ENCODE measurements at regions not wholly inside any gene's neighbourhood (a gene's known extent, or its start where the extent isn't known, plus 50 kb on each side); places are given as distances from the start of the nearest gene placed in this dataset.

GRCh38 chr6:164346631-164347030 is 932.1 kb downstream of the QKI start:
- no peak overlapping the region for H3K4ac ChIP-seq (ENCODE audit: low read depth, low read length)
- no peak overlapping the region for H4K8ac ChIP-seq (replicated peaks; ENCODE audit: insufficient read length, low read depth, low read length)
- no peak overlapping the region for H3K18ac ChIP-seq (ENCODE audit: insufficient read length, low read depth, low read length)
- no peak overlapping the region for H2BK12ac ChIP-seq (ENCODE audit: insufficient read length, low read depth, low read length)
- peaks cover 3 to 12% of the 10 kb centered on the region in 2 experiments for H3K9me3 Mint-ChIP-seq
- no peaks in the 10 kb centered on the region for H3K27me3 ChIP-seq (ENCODE audit: insufficient read depth, low read length)
- H2BK120ac ChIP-seq (ENCODE audit: low read depth, low read length, poor library complexity, severe bottlenecking), result no peak overlapping the region
- no peak overlapping the region for H3K9ac ChIP-seq (ENCODE audit: extremely low read depth, insufficient read length, low read length)
- H3K27ac Mint-ChIP-seq, result peak overlapping the region in 2 of 3 experiments; percentile 98 to 99; a peak in 4 of 7 replicates
- H2AK5ac ChIP-seq (ENCODE audit: insufficient read length, low read length), result no peak overlapping the region
- no peak overlapping the region for H4K5ac ChIP-seq (ENCODE audit: insufficient read length, low read depth, low read length)
- H2BK20ac ChIP-seq (ENCODE audit: low read depth, low read length, poor library complexity, severe bottlenecking), result no peak overlapping the region
- peaks cover 2% of the 10 kb centered on the region for H3K23me2 ChIP-seq (ENCODE audit: insufficient read length, low read depth, low read length, poor library complexity, severe bottlenecking)
- no peak overlapping the region for H3K27ac ChIP-seq (ENCODE audit: insufficient read length, low read depth, low read length)
- no peak overlapping the region for H4K91ac ChIP-seq (ENCODE audit: insufficient read length, low read depth, low read length)
- no peaks in the 10 kb centered on the region for H4K20me1 ChIP-seq (ENCODE audit: control insufficient read depth, insufficient read depth, insufficient read length)
- H3K23ac ChIP-seq (ENCODE audit: insufficient read length, low read depth, low read length), result no peak overlapping the region
- H3K4me1 Mint-ChIP-seq, result peaks cover 36 to 40% of the 10 kb centered on the region in 2 experiments
- no peaks in the 10 kb centered on the region for H3K79me1 ChIP-seq (ENCODE audit: insufficient read depth, low read depth, low read length, poor library complexity, severe bottlenecking)
- peaks cover 0 to 32% (median 15%) of the 10 kb centered on the region in 3 experiments for H3K36me3 Mint-ChIP-seq (ENCODE audit: insufficient read depth in 1 of 3, low read depth in 3 of 3)
- H3K4me3 Mint-ChIP-seq, result peak overlapping the region in 1 of 2 experiments; percentile 17; a peak in 1 of 5 replicates
- no peaks in the 10 kb centered on the region for H3K79me2 ChIP-seq (ENCODE audit: insufficient read depth, low read length)
- H3K14ac ChIP-seq (ENCODE audit: insufficient read depth, low read length), result no peak overlapping the region
- H3K4me2 ChIP-seq (ENCODE audit: insufficient read depth, insufficient read length, low read length), result no peak overlapping the region
- H2AFZ ChIP-seq (ENCODE audit: low read length), result no peak overlapping the region
- H3T11ph ChIP-seq (ENCODE audit: low read length), result no peak overlapping the region
- H3K4me1 ChIP-seq (ENCODE audit: insufficient read depth, low read length), result peaks cover 10% of the 10 kb centered on the region; the same call in 1 of the 2 replicates
- no peak overlapping the region for H2BK15ac ChIP-seq (ENCODE audit: low read depth, low read length)
- no peak for DNase-seq
- H2BK5ac ChIP-seq (ENCODE audit: insufficient read length, low read length), result no peak overlapping the region
- TF ChIP-seq CTCF (conservative IDR thresholded peaks at IDR 0.05), result no peak
- no peak overlapping the region for H3K56ac ChIP-seq (ENCODE audit: insufficient read length, low read depth, low read length)
- no peaks in the 10 kb centered on the region; the same call in 1 of the 2 replicates for H3K27me3 Mint-ChIP-seq (ENCODE audit: low read depth)
- peaks cover 5% of the 10 kb centered on the region for H3K9me3 ChIP-seq (ENCODE audit: control insufficient read depth, low read depth, low read length)

Measured in H9 (cell line).